HepG2 (cell line): ENCODE measurements at regions not wholly inside any gene's neighbourhood (a gene's known extent, or its start where the extent isn't known, plus 50 kb on each side); places are given as distances from the start of the nearest gene placed in this dataset.

Source experiments
- ATAC-seq: fragments of 200-7000 bp; cut with Tn5 transposase; 3 replicates; pipeline ENCODE4 v1.9.1; 2020; ENCODE audit warnings: mild to moderate bottlenecking, moderate library complexity
- BruUV-seq: library from RNA; stranded (reverse); fragments of 400-500 nt; replicated peaks from 2 replicates; lab custom pipeline; 2021; lab: Mats Ljungman, UMichigan
- CTCF ChIA-PET: fragments of 300-600 bp; formaldehyde crosslinking; extraction: SDS; loops from one replicate; lab custom pipeline; 2021; ENCODE audit warnings: low total read pairs, inconsistent platforms, low intra/inter-chr PET ratio; lab: Yijun Ruan, JAX
- POLR2A ChIA-PET: fragments of 350-600 bp; sonication (Branson Sonifier 250); formaldehyde crosslinking; loops from one replicate; lab custom pipeline; 2020; ENCODE audit warnings: antibody characterized with exemption, inconsistent platforms; lab: Yijun Ruan, JAX
- DNase-seq: peaks from one replicate; pipeline ENCODE4 v3.0.0-alpha.2; 2015; ENCODE audit warnings: low spot score
- FAIRE-seq: peaks from 3 replicates; lab custom pipeline; 2011; peaks lifted over from hg19 to GRCh38; lab: Jason Lieb, UNC
- H2AFZ ChIP-seq: one replicate; pipeline ENCODE4 v1.6.1; 2011; ENCODE audit warnings: low read length, inconsistent platforms
- H3K27ac ChIP-seq: fragments of 300-600 bp; 3 replicates; pipeline ENCODE4 v1.8.0; 2011; ENCODE audit warnings: mixed run types, mild to moderate bottlenecking, mixed read lengths, low read length, inconsistent platforms; ENCODE audit not compliant: insufficient read depth; ENCODE audit errors: extremely low read length
- H3K27me3 ChIP-seq, 2 experiments: fragments of 200-600 bp in 1 of 2; 2 replicates in 1 of 2; 3 replicates in 1 of 2; pipeline versions ENCODE4 v1.6.0 to v1.8.0; 2011; ENCODE audit warnings: low read length in 2 of 2, mild to moderate bottlenecking in 2 of 2, moderate library complexity in 2 of 2, inconsistent platforms in 1 of 2; ENCODE audit not compliant: insufficient read depth in 2 of 2, control insufficient read depth in 1 of 2
- H3K36me3 ChIP-seq, 2 experiments: fragments of 200-600 bp in 1 of 2; replicated peaks in 1 of 2; 2 replicates in 1 of 2; 3 replicates in 1 of 2; pipeline versions ENCODE4 v1.5.1 to v1.8.0; 2011; ENCODE audit warnings: low read length in 2 of 2, inconsistent platforms in 1 of 2; ENCODE audit not compliant: insufficient read depth in 2 of 2, control insufficient read depth in 1 of 2
- H3K4me1 ChIP-seq: 2 replicates; pipeline ENCODE4 v1.5.1; 2012; ENCODE audit warnings: low read length, inconsistent platforms; ENCODE audit not compliant: insufficient read depth
- H3K4me2 ChIP-seq: 2 replicates; pipeline ENCODE4 v1.6.0; 2011; ENCODE audit warnings: low read depth, low read length, inconsistent platforms
- H3K4me3 ChIP-seq, 3 experiments: fragments of 200-600 bp in 1 of 3; sonication (generic), shearing (Covaris generic) in 1 of 3; replicated peaks in 1 of 3; 2 replicates each; pipeline ENCODE4 v1.5.1; 2011 to 2016; ENCODE audit warnings: low read length in 3 of 3, inconsistent platforms in 2 of 3, low read depth in 2 of 3, mild to moderate bottlenecking in 2 of 3, control low read depth in 1 of 3, mixed read lengths in 1 of 3; ENCODE audit not compliant: insufficient read depth in 1 of 3
- H3K79me2 ChIP-seq: one replicate; pipeline ENCODE4 v1.6.1; 2011; ENCODE audit warnings: low read length, inconsistent platforms; ENCODE audit not compliant: insufficient read depth
- H3K9ac ChIP-seq: 2 replicates; pipeline ENCODE4 v1.6.0; 2011; ENCODE audit warnings: mild to moderate bottlenecking, low read depth, low read length, inconsistent platforms; ENCODE audit not compliant: insufficient read depth
- H3K9me3 ChIP-seq: 2 replicates; pipeline ENCODE4 v1.5.1; 2012; ENCODE audit warnings: mild to moderate bottlenecking, low read length
- H4K20me1 ChIP-seq: 2 replicates; pipeline ENCODE4 v1.6.0; 2011; ENCODE audit warnings: inconsistent platforms, mild to moderate bottlenecking, low read length, moderate library complexity; ENCODE audit not compliant: insufficient read depth
- BRD4 ChIP-seq: sonication (generic); formaldehyde crosslinking; IDR thresholded peaks from 2 replicates; pipeline ENCODE4 v1.4.0; 2020; ENCODE audit warnings: missing genetic modification reagents
- JUNB ChIP-seq: sonication (generic); formaldehyde crosslinking; IDR thresholded peaks from 2 replicates; pipeline ENCODE4 v1.8.0; 2022; ENCODE audit warnings: missing genetic modification reagents, mild to moderate bottlenecking, borderline replicate concordance
- KLF13 ChIP-seq: sonication (generic); formaldehyde crosslinking; IDR thresholded peaks from 2 replicates; pipeline ENCODE4 v1.4.0; 2020; ENCODE audit warnings: mild to moderate bottlenecking, missing genetic modification reagents
- MBNL3 ChIP-seq: fragments of 250-450 bp; sonication (Bioruptor Pico); conservative IDR thresholded peaks from 2 replicates; pipeline ENCODE4 v1.8.0; 2022; ENCODE audit warnings: mild to moderate bottlenecking, inconsistent platforms
- NFE2 ChIP-seq: sonication (generic); formaldehyde crosslinking; IDR thresholded peaks from 2 replicates; pipeline ENCODE4 v1.4.0; 2020; ENCODE audit warnings: missing genetic modification reagents
- NFE2L2 ChIP-seq: fragments of 150-350 bp; IDR thresholded peaks from 2 replicates; pipeline ENCODE4 v1.6.1; 2014; ENCODE audit warnings: low read length
- NKX3-1 ChIP-seq: sonication (generic); formaldehyde crosslinking; IDR thresholded peaks from 2 replicates; pipeline ENCODE4 v1.5.0; 2020; ENCODE audit warnings: missing genetic modification reagents
- PHF8 ChIP-seq: sonication (generic); formaldehyde crosslinking; IDR thresholded peaks from 2 replicates; pipeline ENCODE4 v1.5.0; 2020; ENCODE audit warnings: missing genetic modification reagents
- SAP130 ChIP-seq: IDR thresholded peaks from 2 replicates; pipeline ENCODE4 v1.6.1; 2016; ENCODE audit warnings: low read depth
- THYN1 ChIP-seq: sonication (generic); formaldehyde crosslinking; IDR thresholded peaks from 2 replicates; pipeline ENCODE4 v1.8.1; 2023; ENCODE audit warnings: low read depth, mild to moderate bottlenecking, moderate library complexity, missing genetic modification reagents, borderline replicate concordance
- TSC22D2 ChIP-seq: sonication (generic); formaldehyde crosslinking; IDR thresholded peaks from 2 replicates; pipeline ENCODE4 v1.5.1; 2020; ENCODE audit warnings: missing genetic modification reagents, mild to moderate bottlenecking, borderline replicate concordance
- ZNF282 ChIP-seq: fragments of 450-650 bp; IDR thresholded peaks from 2 replicates; pipeline ENCODE4 v1.6.1; 2018; ENCODE audit not compliant: partially characterized antibody
- ZNF446 ChIP-seq: sonication (generic); formaldehyde crosslinking; IDR thresholded peaks from 2 replicates; pipeline ENCODE4 v1.5.0; 2020; ENCODE audit warnings: mild to moderate bottlenecking, missing genetic modification reagents
- ZNF558 ChIP-seq: sonication (generic); formaldehyde crosslinking; IDR thresholded peaks from 2 replicates; pipeline ENCODE4 v1.9.0; 2022; ENCODE audit warnings: mild to moderate bottlenecking, missing genetic modification reagents, borderline replicate concordance
- WGBS: methylation state at CpG from one replicate; pipeline ENCODE4 v1.1.6; 2017; ENCODE audit warnings: low lambda C conversion rate; 5-methylcytosine and 5-hydroxymethylcytosine counted together
- in situ Hi-C: cut with HindIII; loops from 2 replicates; pipeline ENCODE4 v1.10.0; 2017; ENCODE audit warnings: low pct_unique_long_range_greater_than_20kb; ENCODE audit not compliant: extremely low pct_ligation_motif_present
- intact Hi-C: fragments of 100-400 bp; cut with micrococcal nuclease; formaldehyde crosslinking; loops from one replicate; pipeline ENCODE4 v1.10.0; 2022; ENCODE audit not compliant: unreplicated experiment
- TF ChIP-seq, protein P1 (sequence below): sonication (generic); formaldehyde crosslinking; IDR thresholded peaks from 2 replicates; pipeline ENCODE4 v1.4.0; 2020; ENCODE audit warnings: missing genetic modification reagents, borderline replicate concordance
- TF ChIP-seq, protein P2 (sequence below): sonication (generic); formaldehyde crosslinking; IDR thresholded peaks from 2 replicates; pipeline ENCODE4 v1.9.0; 2022; ENCODE audit warnings: low read depth, missing genetic modification reagents

DNA sequence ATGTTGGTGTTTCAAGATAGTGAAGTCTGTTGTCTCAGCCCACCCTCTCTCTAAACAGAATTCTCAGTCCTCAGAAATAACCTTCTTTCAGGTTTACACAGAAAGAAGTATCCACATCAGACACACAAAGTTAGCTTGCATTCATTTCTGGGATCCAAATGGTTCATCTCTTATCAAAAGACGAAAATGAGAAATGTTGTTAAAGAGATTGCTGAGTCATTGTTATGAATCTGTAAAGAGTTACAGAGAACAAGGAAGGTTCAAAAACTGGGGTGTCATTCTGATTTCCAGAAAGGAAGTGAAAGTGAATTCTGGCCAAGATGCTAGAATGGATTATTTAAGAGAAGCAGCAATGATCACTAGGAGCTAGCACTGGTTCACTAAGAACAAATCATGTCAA, 90.5 kb upstream of the ATXN1 start (continued):
- TF ChIP-seq, protein P1, sequence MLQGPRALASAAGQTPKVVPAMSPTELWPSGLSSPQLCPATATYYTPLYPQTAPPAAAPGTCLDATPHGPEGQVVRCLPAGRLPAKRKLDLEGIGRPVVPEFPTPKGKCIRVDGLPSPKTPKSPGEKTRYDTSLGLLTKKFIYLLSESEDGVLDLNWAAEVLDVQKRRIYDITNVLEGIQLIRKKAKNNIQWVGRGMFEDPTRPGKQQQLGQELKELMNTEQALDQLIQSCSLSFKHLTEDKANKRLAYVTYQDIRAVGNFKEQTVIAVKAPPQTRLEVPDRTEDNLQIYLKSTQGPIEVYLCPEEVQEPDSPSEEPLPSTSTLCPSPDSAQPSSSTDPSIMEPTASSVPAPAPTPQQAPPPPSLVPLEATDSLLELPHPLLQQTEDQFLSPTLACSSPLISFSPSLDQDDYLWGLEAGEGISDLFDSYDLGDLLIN (CRISPR knock-in tag) = no peak
- no peak for TF ChIP-seq KLF13 (CRISPR knock-in tag)
- TF ChIP-seq ZNF446 (CRISPR knock-in tag) = no peak
- peak; percentile 89 for TF ChIP-seq NFE2L2
- no peak for TF ChIP-seq NKX3-1 (CRISPR knock-in tag)
- TF ChIP-seq ZNF558 (CRISPR knock-in tag) = no peak
- no peak for TF ChIP-seq ZNF282
- no peak for TF ChIP-seq BRD4
- TF ChIP-seq, protein P2, sequence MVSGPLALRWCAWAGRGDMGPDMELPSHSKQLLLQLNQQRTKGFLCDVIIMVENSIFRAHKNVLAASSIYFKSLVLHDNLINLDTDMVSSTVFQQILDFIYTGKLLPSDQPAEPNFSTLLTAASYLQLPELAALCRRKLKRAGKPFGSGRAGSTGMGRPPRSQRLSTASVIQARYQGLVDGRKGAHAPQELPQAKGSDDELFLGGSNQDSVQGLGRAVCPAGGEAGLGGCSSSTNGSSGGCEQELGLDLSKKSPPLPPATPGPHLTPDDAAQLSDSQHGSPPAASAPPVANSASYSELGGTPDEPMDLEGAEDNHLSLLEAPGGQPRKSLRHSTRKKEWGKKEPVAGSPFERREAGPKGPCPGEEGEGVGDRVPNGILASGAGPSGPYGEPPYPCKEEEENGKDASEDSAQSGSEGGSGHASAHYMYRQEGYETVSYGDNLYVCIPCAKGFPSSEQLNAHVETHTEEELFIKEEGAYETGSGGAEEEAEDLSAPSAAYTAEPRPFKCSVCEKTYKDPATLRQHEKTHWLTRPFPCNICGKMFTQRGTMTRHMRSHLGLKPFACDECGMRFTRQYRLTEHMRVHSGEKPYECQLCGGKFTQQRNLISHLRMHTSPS (CRISPR knock-in tag) = no peak
- no peak for TF ChIP-seq PHF8
- TF ChIP-seq MBNL3 (CRISPR knock-in tag) = no peak
- TF ChIP-seq TSC22D2 = no peak
- peak; percentile 21; the same call in 1 of the 2 replicates for TF ChIP-seq NFE2 (CRISPR knock-in tag)

DNA sequence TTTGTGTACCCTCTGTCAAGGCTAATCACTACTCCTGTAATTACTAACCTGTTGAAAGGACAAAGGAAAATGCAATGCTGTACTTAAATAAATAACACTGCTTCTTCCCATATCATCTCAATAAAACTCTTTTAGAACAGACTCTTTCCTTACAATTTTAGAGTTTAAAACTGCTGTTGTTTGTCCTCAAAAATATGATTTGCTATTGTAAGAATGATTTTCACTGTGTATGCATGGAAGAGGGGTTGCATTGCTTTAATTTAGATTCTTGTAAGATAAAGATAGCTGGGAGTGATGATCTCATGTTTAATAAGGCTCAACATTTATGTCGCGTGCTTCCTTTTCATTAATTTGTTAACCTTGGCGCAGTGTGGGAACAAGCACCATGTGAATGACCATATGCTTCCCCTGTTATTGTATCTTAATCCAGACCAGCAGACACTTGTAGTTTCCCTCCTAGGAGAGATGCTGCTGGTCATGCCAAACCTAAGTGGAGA, 89.8 kb upstream of the ATXN1 start:
- 95% methylated on average over 3 of the region's 3 CpGs for WGBS
- no peak overlapping the region for H3K27ac ChIP-seq
- TF ChIP-seq SAP130 (CRISPR knock-in tag) = no peak
- no peak for TF ChIP-seq THYN1
- TF ChIP-seq JUNB = no peak
- TF ChIP-seq, all 625 proteins: peak for 0
- H3K36me3 ChIP-seq = no peaks in the 10 kb centered on the region
- no peaks in the 10 kb centered on the region for H4K20me1 ChIP-seq
- H2AFZ ChIP-seq = no peak overlapping the region
- DNase-seq (no peak), ATAC-seq (no peak), FAIRE-seq (no peak)
- intact Hi-C loops (no loop called here), in situ Hi-C loops (no loop called here)
- no peak overlapping the region for H3K4me3 ChIP-seq
- no peak overlapping the region for H3K9ac ChIP-seq
- H3K4me2 ChIP-seq = no peak overlapping the region
- no TSS peak for BruUV-seq
- H3K4me1 ChIP-seq = no peaks in the 10 kb centered on the region
- no peaks in the 10 kb centered on the region for H3K9me3 ChIP-seq
- ChIA-PET POLR2A (no interaction called here), CTCF (no interaction called here)
- H3K79me2 ChIP-seq = no peaks in the 10 kb centered on the region
- no peaks in the 10 kb centered on the region; a peak in 2 of 5 replicates for H3K27me3 ChIP-seq
